ENCODE measurements at regions not wholly inside any gene's neighbourhood (a gene's known extent, or its start where the extent isn't known, plus 50 kb on each side); places are given as distances from the start of the nearest gene placed in this dataset.
"Not testable (repeated sequence)": the region's sequence is repeated elsewhere in the genome, so short reads cannot be mapped to it uniquely, and the experiment has no call there.

DNA sequence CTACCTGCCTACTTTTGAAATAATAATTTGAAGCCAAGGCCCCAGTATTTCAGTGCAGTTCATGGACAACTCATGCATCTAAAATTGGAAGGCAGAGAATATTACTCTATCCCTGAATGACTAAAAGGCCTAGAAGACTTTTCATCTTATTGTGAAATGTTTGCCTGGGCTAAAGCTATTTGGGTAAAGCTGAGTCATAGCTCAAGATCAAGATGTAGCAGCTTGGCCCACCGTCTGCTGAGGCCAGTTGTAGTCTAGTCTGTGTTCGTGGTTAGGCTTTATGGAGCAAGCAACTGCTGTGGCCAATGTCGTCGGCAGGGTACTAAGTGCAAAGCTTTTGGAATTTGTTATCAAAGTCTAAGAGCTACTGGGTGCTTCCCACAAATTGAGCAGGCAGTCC, 929.1 kb downstream of the RAB28 start:
- no peak for DNase-seq

DNA sequence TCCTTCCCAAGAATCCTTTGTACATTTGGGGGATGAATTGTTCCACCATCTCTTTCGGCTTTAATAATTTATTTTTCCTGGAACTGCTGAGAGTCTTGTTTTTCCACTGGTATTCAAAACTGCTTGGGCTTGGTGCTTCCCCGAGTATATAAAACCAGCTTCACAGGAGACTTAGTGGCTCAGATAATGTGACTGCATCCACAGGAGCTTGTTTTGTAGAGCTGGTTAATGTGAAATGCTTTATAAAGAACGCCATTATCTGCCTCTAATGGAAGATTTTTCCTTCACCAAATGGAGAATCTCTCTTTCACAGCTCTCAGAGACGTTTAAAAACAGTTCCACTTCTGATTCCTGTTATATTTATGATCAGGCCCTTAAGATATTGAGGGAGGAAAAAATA, 935.5 kb downstream of the RAB28 start:
- DNase-seq = no peak

DNA sequence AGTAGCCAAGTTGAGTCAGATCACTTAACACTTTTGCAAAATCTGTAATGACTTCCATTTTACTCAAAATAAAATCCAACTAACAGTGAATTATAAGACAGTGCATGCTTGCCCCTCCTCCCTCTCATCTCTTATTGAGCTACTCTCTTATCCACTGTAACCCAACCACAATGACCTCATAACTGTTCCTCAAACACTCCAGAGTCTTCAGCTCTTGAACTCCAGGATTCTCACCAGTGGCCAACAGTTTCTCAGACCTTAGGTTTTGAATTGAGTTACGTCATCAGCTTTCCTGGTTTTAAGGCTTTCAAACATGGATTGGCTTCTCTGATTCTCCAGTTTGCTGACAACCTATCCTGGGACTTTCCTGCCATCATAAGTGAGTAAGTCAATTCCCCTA, 938.3 kb downstream of the RAB28 start:
- no peak for DNase-seq

DNA sequence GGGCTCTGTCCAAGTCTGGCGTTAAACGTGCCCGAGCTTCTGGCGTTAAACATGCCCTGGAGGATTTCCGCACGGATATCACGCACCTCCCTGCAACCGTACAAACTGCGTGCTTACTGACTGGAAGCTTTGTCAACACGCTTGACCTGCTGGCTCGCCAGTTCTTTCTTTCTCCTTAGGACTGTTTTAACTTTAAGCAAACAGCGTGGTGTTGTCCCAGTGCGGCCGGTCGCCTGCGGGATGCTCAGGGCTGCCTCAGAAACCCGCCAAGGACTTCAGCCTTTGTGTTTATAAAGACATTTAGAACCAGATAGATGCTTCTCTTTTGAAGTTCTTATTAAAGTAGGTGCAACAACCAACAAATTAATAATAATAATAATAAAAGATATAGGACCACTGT, 946.0 kb downstream of the RAB28 start:
- no peak for DNase-seq

DNA sequence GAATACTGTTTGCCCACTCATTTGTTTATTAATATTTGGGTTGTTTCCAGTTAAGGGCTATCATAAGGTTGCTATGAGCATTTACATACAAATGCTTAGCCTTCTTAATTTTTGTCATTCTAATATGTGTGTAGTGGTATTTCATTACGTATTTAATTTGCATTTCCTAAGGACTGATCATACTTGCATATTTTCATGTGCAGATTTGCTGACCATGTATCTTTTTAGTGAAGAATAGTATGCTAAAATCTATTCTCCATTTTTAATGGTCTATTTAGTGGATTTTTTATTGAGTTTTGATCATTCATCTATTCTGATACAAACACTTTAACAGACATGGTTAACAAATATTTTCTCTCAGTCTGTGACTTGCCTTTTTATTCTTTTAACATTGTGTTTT, 949.5 kb downstream of the RAB28 start:
- no peak for DNase-seq

DNA sequence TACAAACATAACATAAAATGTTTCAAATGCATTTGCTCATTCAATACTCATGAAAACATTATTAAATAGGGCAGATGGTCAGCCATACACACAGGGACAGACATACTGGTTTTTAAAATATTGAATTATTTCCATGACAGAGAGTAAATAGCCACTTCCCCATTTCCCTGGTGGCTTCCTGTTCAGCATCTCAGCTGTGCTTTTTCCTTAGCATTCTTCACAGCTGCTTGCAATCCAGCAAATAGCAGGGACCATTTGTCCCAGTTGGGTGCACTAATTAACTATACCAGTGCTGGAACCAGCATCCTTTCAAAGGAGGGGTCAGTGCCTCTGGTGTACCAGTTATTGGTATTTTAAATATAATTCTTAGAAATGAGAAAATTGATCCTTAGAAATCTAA, 964.7 kb downstream of the RAB28 start:
- no peak for DNase-seq

DNA sequence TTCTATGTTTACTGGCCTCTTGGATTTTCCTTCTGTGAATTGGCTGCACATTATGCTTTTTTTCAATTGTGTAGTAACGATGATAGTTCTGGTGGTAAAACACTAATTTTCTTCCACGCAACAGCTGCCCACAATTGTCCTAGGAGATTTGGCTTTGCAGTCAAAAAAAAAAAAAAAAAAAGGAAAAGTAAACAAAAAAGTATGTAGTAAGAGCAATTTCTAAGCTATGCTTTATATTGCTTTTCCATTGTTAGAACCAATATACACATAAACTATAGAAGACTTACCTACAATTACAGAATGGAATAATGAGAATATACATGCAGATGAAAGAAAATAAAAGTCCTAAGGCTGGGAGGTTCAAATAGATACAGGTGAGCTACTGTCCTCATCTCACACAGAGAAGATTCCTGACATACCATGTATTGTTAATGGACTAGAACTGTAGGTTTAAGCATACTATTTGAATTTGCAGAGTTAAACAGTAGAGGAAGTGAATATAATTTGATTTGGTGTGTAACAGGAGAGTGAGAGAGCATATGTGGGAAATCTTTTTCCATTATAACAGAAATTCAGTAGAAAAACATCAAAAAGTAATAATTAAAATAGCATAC, 976.2 kb downstream of the RAB28 start:
- DNase-seq = no peak

DNA sequence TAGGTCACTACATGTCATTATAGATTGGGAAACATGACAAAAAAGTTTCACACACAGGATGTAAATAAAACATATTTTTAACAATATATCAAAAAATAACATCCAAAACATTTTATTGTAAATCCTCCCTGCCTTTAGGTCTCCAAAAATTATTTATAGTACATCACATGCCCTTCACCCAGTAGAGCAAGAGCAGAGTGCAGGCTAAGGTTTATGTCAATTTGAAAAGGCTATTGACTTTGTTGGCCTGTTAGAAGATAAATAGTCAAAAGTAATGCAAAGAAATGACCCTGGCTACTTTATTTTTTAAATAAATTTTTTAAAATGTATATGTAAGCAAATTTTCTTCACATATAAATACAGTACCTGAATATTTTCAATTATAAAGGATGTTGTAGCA, 983.7 kb downstream of the RAB28 start:
- DNase-seq = no peak

DNA sequence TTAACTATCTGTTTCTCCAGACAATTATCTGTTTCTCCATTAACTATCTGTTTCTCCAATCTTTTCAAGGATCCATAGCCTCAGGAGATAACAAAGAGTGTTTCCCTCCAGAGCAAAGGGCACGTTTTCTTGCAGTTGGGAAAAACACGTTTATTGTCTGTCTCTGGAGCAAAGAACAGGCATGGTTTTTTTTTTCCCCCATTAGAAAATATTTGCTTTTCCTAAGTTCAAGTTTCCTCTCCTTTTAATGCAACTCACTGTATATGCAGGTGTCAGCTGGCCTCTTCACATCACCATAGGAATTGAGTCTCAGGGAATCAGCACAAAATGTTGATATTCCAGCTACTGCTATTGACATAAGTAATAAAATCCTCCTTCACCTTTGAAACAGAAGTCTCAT, 984.4 kb downstream of the RAB28 start:
- no peak for DNase-seq

DNA sequence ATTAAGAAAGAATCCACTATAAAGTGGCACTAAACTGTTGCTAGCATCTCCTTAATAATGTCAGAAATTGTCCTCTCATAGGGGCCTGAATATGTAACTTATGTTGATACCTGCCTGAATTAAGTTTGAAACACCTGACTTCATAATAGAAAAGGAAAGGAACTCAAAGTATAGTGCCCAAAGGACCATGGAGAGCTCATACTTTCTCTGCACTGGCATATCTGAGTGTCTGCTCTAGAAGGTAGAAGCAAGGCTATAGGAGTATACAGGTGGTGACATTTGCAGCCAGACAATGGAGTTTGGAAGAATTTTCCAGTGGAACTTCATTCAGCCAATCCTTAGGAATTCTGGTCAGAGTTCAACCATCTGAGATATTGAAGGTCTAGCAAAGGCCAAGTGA, 988.9 kb downstream of the RAB28 start:
- DNase-seq = no peak

DNA sequence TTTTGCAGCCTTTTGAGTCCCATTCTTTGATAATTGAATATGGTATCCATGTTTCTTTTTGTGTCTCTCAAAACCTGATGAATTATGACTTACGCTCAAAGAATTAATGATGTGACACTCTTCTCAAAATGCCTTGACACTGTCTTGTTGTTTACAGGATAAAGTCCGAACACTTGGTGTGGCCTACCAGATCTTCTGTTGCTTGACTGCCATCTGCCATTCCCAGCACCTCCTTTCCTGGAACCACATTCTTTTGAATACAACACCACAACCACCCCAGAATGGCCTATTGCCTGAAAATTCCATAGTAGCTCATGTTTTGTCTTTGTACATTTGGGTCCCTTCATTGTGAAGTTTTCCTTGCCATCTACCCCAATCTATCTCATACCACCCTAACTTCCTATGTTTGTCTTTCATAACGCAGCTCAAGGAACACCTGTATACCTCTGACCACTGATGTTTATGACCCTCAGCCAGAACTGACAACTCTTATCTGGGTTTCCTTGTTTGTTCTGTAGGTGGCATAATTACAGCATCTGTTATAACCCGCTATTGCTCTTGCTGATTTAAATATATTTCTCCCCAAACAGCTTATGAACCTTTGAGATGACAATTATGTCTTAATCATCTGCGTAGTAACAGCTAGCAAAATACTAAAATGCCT, 991.3 kb downstream of the RAB28 start:
- no peak for DNase-seq

DNA sequence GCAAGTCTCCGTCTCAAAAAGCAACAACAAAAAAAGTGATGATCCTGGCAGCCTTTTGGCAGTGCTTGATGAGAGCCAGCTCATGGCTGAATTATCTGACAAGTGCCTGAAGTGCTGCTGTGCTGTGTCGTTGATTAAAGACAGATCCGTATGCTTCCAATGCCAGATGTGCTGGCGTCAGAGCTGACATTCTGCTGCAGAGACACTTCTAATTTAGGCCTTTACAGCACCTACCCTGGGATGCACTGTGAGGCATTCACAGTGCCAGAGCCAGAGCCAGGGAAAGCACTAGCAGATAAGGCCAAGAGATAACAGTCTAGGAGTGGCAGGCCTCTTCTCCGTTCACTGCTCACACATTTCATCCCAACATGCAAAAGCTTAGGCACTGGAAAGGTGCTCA, 995.5 kb downstream of the RAB28 start:
- no peak for DNase-seq

DNA sequence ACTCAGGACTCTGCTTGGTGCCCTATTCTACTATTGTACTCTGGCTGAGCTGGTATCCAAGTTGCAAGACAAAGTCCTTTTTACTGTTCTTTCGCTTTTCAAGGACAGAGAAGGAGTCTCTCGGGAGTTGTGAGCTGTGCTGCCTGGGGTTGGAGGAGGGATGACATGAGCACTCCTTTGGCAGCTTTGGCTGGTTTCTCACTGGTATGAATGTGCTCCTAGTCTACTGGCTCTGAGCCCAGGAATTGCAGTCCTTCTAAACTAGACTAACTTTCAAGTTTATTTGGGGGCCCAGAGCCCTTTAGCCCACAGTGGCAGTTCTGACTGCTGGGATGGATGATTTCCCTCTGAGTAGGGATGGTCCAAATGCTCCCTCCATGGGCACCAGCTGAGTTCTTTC, 997.1 kb downstream of the RAB28 start:
- no peak for DNase-seq

DNA sequence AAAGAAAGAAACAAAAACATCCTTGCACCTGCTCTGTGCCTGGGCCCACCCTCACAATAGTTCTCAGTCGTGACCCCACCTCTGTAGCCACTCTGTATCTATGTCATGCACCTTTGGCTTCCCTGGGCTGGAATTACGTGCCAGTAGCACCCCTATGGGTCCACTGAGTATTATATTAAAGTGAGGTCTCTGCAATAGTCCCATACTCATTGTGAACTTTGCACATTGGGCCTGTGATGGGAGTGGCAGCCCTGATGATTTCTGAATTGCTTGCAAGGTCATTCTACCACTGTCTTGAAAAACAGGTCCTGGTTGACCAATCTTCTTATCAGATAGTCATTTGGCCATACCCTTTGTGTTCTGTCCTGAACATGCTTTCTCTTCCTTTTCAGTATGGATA, 1012.1 kb downstream of the RAB28 start:
- no peak for DNase-seq

DNA sequence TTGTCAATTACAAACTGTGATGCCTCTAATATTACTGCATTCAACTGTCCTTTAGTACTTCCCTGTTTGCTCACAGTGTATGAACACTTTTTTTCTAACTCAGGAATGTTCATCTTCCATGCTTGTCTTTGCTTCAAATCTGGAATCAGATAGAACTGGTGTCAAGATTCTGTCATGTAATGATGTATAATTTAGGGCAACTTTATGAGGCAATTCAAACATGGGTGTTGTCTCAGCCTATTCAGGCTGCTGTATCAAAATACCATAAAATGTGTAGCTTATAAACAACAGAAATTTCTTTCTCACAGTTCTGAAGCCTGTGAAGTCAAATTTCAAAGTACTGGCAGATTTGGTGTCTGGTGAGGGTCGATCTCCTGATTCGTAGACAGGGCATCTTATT, 1012.9 kb downstream of the RAB28 start:
- DNase-seq = no peak

DNA sequence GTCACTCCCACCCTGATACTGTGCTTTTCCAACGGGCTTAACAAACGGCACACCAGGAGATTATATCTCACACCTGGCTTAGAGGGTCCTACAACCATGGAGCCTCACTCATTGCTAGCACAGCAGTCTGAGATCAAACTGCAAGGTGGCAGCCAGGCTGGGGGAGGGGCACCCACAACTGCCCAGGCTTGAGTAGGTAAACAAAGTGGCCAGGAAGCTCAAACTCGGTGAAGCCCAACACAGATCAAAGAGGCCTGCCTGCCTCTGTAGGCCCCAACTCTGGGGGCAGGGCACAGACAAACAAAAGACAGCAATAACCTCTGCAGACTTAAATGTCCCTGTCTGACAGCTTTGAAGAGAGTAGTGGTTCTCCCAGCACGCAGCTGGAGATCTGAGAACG, 1022.6 kb downstream of the RAB28 start:
- not testable (repeated sequence) for DNase-seq

DNA sequence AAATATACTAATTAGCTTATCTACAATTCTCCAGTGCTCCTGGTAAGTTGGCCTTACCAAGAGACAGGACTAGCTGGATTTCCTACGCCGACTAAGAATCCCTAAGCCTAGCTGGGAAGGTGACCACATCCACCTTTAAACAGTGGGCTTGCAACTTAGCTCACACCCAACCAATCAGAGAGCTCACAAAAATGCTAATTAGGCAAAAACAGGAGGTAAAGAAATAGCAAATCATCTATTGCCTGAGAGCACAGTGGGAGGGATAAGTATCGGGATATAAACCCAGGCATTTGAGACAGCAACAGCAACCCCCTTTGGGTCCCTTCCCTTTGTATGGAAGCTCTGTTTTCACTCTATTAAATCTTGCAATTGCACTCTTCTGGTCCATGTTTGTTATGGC, 1025.0 kb downstream of the RAB28 start:
- no peak for DNase-seq

DNA sequence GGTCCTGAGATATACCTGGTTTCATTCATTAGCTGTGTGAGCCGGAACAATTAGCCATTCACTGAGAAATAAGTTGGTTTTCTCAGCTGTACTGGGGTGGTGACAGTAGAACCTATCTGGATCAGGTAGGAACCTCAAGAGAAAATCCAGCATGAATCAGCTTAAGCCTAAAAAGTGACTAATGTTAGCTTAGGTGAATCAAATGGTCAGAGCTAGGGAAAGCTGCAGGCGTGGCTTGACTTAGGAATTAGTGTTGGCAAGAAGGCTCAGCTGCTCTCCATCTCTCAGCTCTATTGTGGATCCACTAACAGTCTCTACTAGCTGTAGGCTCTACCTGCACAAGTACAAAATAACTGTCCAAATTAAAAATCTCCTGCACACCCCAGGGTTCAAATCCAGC, 1025.5 kb downstream of the RAB28 start:
- no peak for DNase-seq

DNA sequence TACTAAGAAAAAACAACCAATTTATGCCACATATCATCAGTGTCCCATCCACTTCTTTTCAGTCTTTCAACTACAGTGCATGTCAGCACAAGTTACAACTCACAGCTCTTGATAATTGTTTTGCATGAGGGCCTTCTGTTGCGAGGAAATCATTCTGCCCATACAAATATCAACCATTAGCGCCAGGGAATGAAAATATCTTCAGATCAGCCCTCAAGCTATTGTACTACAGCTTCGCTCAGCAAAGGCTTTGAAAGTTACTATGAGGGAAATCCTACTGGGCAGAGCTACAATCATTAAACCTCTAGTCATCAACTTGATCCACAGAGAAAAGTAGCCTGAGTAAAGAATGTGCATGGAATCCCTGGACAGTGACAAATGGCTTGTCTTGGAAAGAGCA, 1023.6 kb upstream of the HS3ST1 start:
- DNase-seq = no peak

DNA sequence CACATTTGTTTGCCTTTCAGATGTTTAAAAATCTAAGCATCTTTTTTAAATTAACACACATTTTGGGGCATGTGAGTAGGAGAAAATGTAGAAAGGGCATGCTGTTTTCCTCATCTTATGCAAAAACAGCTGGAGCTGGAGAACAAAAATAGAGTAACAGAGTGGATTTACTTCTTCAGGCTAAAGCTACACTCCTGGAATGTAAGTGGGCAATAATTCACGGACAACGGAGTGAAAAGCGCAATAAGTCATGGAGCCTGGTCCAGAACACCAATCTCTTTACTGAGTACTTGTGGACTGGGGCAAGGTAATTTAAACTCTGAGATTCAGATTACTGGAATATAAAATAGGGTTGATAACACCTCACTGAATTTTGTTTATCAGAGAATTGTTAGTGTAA, 1018.8 kb upstream of the HS3ST1 start:
- no peak for DNase-seq

DNA sequence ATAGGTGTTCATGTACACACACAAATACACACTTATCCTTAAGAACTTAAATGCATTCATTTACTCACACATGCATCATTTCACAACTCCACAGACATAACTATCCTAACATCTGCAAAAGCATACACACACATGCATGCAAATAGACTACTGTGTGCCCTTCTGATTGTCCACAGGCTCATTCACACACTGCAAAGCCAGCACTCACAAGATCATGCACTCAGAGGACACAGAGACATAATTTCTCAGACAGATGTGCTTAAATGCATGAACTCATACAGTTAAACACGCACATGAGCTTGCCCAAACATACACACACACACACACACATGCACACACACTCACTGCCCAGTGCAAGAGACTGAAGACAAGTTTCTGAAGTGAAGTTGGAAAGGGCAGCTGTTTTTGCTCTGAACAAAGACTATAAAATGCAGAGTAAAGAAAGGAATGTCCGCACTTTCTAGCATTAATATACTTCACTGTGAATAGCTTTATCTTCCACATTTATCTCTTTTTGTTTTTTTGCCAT, 1018.0 kb upstream of the HS3ST1 start:
- no peak for DNase-seq

DNA sequence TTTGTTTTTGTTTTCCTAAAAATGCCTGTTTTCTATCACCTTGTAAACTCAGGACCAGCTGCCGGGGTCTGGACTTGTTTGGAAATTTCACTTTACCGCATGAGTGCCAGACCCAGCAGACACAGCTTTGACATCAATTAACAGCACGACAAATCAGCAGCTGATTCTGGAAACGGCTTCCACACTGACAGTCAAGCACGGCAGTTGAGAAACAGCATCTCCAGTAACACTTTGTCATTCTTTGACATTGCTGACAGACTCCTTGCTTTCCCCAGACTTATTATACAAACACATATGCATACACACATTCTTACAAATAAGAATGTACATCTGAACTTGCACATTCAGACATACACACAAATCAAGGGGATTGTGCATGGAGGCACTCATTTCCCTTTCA, 1017.6 kb upstream of the HS3ST1 start:
- DNase-seq = no peak

DNA sequence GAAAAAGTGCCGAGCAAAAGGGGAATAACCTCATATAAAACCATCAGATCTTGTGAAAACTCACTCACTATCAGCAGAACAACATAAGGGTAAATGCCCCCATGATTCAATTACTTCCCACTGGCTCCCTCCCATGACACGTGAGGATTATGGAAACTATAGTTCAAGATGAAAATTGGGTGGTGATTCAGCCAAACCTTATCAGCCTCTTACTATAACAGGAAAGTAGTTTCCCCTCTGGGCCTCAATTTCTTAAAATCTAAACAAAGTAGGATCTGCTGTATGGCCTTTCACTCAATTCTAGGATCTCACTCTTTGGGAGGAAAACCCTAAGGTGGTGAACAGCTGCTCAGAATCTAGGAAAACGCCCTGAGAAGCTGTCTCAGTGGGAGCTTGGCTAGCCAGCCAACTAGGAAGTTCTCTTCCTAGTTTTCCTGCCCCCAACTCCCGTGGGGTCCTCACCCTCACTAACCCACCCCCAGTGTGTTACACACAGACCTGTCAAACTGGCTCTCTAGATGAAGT, 1017.1 kb upstream of the HS3ST1 start:
- DNase-seq = no peak

DNA sequence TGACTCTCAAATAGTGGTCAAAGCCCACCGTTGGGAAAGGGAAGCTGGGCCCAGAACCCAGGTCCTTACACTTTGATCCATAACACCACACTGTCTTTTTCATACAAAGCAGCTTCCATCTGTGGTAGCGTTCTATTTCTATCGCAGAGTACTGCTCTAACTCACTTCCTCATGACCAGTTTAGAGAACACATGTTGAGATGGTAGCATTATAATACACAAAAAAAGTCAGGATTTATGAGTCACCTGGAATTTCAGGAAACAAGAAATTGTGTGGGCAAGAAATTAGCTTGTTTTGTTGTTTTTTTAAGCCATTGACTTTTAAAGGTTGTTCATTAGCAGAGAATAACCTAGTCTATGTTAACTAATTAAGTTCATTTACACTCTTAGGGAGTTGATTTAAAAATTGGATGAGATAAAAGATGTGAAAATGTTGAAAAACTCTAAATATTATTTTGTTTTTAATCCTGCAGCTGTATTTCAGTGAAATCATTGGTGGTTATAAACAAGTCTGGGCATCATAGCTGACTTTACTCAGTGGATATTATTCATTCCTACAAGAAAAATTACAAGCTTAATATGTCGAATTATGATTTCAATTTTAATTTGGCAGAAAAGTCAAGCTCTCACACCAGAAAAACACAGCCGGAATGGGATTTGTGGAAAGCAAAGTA, 1011.1 kb upstream of the HS3ST1 start:
- no peak for DNase-seq

All from hippocampal formation (tissue), 2 donors.